Hepatocyte (in vitro differentiated cells): ENCODE measurements at regions not wholly inside any gene's neighbourhood (a gene's known extent, or its start where the extent isn't known, plus 50 kb on each side); places are given as distances from the start of the nearest gene placed in this dataset.

Source experiments
- EZH2 ChIP-seq: fragments of 200-600 bp; sonication (generic); IDR thresholded peaks from 2 replicates; pipeline ENCODE4 v1.6.1; 2016; ENCODE audit warnings: antibody characterized with exemption, mild to moderate bottlenecking, borderline replicate concordance
- TF ChIP-seq, protein P1 (sequence below): fragments of 200-600 bp; sonication (generic); IDR thresholded peaks from 2 replicates; pipeline ENCODE4 v1.5.1; 2016; ENCODE audit warnings: antibody characterized with exemption, mild to moderate bottlenecking; ENCODE audit not compliant: poor library complexity

- TF ChIP-seq, protein P1, sequence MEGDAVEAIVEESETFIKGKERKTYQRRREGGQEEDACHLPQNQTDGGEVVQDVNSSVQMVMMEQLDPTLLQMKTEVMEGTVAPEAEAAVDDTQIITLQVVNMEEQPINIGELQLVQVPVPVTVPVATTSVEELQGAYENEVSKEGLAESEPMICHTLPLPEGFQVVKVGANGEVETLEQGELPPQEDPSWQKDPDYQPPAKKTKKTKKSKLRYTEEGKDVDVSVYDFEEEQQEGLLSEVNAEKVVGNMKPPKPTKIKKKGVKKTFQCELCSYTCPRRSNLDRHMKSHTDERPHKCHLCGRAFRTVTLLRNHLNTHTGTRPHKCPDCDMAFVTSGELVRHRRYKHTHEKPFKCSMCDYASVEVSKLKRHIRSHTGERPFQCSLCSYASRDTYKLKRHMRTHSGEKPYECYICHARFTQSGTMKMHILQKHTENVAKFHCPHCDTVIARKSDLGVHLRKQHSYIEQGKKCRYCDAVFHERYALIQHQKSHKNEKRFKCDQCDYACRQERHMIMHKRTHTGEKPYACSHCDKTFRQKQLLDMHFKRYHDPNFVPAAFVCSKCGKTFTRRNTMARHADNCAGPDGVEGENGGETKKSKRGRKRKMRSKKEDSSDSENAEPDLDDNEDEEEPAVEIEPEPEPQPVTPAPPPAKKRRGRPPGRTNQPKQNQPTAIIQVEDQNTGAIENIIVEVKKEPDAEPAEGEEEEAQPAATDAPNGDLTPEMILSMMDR, result no peak
- TF ChIP-seq EZH2, result no peak
Measured at GRCh38 chr2:23114299-23114698, 270.7 kb upstream of the KLHL29 start.
